Activated CD4-positive, CD25-positive, alpha-beta regulatory T cell treated with anti-CD3 and anti-CD28 coated beads, Interleukin-2, amount 50 U/mL, for 16 hours (primary cell): ENCODE measurements at regions not wholly inside any gene's neighbourhood (a gene's known extent, or its start where the extent isn't known, plus 50 kb on each side); places are given as distances from the start of the nearest gene placed in this dataset.

ENCODE experiments used
- DNase-seq: peaks from one replicate; pipeline ENCODE4 v3.0.0-alpha.2; 2020; ENCODE audit warnings: low read depth, low spot score

DNA sequence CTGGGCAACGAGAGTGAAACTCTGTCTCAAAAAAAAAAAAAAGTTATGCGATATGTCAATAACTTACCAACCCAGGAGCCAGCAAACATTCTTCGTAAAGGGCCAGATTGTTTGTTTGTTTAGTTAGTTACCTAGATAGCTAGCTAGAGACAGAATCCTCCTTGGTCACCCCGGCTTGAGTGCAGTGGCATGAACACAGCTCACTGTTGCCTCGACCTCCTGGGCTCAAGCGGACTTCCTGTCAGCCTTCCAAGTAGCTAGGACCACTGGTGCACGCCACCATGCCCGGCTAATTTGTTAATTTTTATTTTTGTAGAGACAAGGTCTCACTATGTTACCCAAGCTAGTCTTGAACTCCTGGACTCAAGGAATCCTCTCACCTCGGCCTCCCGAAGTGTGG, 113.0 kb downstream of the LITAF start:
- DNase-seq: no peak

GRCh38 chr16:11474617-11475291, 112.0 kb downstream of the LITAF start:
- no peak for DNase-seq

- DNase-seq: no peak
Measured at GRCh38 chr16:11475896-11476630, 110.7 kb downstream of the LITAF start.

GRCh38 chr16:11476676-11477075, 110.0 kb downstream of the LITAF start:
- no peak for DNase-seq

GRCh38 chr16:11478431-11479119, 108.1 kb downstream of the LITAF start:
- DNase-seq: no peak

DNA sequence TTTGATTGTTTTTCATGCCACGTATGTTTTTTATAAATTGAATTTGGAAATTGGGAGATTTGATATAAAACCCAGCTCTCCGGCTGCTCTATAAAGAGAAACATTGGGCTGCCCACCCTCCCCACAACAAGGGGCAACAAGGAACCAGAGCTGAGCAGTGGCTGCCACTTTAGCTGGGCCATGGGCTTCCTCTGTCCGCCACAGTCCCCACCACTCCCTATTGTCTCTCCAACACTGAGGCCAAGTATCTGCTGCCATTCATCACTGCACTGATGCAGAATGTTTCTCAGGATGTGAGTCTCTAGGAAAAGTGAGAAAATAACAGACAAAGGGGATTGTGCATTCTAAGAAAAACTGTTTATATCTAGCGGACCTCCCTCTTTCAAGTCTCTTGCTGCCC, 106.8 kb downstream of the LITAF start:
- DNase-seq: no peak

DNA sequence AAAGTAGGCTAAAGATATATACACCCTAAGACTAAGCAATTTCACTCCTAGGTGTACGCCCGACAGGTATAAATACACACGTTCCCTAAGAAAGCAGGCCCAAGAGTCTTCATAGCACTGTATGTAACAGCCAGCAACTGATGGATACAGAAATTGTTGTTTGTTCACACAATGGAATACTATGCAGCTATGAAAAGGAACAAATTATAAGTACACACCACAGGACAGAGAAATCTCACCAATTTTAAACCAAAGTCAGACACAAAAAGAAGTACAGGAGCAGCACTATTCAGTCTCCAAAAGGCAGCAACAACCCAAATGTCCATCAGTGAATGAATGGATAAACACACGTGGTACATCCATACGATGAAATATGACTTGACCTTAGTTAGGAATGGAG, 106.1 kb downstream of the LITAF start:
- DNase-seq: no peak

- DNase-seq: no peak
Measured at GRCh38 chr16:11481987-11482386, 104.7 kb downstream of the LITAF start.

GRCh38 chr16:11482946-11483748, 103.6 kb downstream of the LITAF start:
- no peak for DNase-seq

GRCh38 chr16:11484691-11485258, 101.9 kb downstream of the LITAF start:
- DNase-seq: no peak

GRCh38 chr16:11485676-11486075, 101.0 kb downstream of the LITAF start:
- no peak for DNase-seq

DNA sequence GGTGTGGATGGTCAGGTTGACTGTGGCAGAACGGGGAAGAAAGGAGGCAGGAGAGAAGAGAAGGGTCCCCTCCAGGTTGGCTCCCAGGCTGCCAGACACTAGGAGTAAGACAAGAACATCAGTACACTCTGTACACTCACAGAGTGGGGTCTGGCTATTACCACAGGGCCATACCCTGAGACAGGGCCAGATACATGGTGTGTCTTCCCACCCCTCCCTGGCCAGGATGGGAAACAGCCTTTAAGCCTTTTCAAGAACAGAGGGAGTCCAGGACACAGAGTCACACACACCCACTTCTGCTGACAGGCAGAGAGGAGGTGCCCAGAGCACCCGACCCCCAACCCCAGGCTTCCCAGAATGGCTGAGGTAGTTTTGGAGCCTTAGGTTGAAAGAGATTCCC, 99.4 kb downstream of the LITAF start:
- no peak for DNase-seq

DNA sequence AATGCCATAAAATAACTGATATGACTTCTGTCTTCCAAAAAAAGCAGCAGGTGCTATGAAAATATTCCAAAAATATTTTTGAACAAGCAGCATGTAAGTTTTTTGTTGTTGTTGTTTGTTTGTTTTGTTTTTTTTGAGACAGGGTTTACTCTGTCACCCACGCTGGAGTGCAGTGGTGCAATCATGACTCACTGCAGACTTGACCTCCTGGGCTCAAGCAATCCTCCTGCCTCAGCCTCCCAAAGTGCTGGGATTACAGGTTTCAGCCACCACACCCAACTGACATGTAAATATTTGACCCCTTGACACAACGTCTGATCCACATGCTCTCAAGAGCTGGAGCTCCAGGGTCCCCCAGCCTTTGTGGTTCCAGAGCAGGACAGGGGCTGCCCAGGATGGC, 98.4 kb downstream of the LITAF start:
- DNase-seq: no peak

GRCh38 chr16:11491524-11491923, 95.2 kb downstream of the LITAF start:
- DNase-seq: no peak

GRCh38 chr16:11492808-11493530, 93.8 kb downstream of the LITAF start:
- DNase-seq: no peak

DNA sequence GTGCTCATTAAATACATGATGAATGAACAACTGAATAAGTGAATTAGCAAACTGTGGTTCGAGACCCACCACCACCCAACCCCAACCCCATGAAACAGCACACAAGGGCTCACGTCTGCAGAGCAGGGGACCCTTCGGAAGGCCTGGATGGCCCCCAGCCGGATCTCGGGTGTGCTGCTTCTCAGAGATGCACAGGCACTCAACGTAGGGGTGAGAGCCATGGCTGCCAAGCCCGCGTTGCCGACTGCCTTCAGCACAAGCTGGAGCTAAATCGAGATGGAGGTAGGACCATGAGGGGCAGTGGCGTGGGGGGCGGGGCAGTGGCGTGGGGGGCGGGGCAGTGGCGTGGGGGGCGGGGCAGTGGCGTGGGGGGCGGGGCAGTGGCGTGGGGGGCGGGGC, 93.2 kb downstream of the LITAF start:
- DNase-seq: no peak

DNA sequence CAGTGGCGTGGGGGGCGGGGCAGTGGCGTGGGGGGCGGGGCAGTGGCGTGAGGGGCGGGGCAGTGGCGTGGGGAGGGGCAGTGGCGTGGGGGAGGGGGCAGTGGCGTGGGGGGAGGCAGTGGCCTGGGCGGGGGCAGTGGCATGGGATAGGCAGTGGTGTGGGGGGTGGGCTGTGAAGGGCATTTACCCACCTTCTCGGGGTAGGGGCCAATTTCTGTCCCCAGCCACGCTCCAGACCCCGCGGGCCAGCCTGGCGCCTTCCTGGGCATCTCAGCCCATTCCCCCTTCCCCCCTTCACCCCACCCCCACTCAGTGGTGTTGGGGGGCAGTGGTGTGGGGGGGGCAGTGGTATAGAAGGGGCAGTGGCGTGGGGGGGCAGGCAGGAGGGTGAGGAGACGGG, 92.7 kb downstream of the LITAF start:
- DNase-seq: no peak

GRCh38 chr16:11494433-11494832, 92.3 kb downstream of the LITAF start:
- no peak for DNase-seq

DNA sequence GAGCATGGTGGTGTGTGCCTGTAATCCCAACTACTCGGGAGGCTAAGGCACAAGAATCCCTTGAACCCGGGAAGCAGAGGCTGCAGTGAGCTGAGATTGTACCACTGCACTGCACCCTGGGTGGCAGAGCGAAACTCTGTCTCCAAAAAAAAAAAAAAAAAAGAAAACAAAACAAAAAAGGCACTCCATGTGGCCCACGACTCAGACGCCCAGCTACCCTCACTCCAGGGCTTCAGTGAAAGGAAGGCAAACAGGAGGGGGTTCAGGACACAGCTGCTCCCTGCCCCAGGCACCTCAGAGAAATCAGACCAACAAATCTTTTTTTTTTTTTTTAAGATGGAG, 91.7 kb downstream of the LITAF start:
- DNase-seq: no peak
